HL-60 (cell line): ENCODE measurements at regions not wholly inside any gene's neighbourhood (a gene's known extent, or its start where the extent isn't known, plus 50 kb on each side); places are given as distances from the start of the nearest gene placed in this dataset.

ENCODE experiments used
- DNase-seq, 2 experiments: peaks; one replicate each; pipeline ENCODE4 v3.0.0-alpha.2; 2010 to 2020; ENCODE audit warnings: low read depth in 1 of 2, low spot score in 1 of 2
- H3K27ac ChIP-seq: fragments of 250-450 bp; sonication (Bioruptor Pico); replicated peaks from 2 replicates; pipeline ENCODE4 v1.5.1; 2020; ENCODE audit warnings: mild to moderate bottlenecking, moderate library complexity
- H3K27me3 ChIP-seq: fragments of 250-450 bp; sonication (Bioruptor Pico); 2 replicates; pipeline ENCODE4 v1.5.1; 2021; ENCODE audit warnings: mild to moderate bottlenecking, moderate library complexity; ENCODE audit not compliant: insufficient read depth, poor library complexity, severe bottlenecking
- H3K4me3 ChIP-seq: replicated peaks from 2 replicates; pipeline ENCODE4 v1.5.1; 2011; ENCODE audit warnings: mild to moderate bottlenecking, control low read depth, low read length; ENCODE audit not compliant: insufficient read depth
- GABPA ChIP-seq: IDR thresholded peaks from 2 replicates; pipeline ENCODE4 v1.6.1; 2012; ENCODE audit warnings: low read depth
- POLR2AphosphoS5 ChIP-seq: IDR thresholded peaks from 2 replicates; pipeline ENCODE4 v1.6.1; 2012; ENCODE audit warnings: low read depth
- SPI1 ChIP-seq: IDR thresholded peaks from 2 replicates; pipeline ENCODE4 v1.6.1; 2012; ENCODE audit warnings: low read depth, mild to moderate bottlenecking, borderline replicate concordance
- TF ChIP-seq, protein P1 (sequence below): IDR thresholded peaks from one replicate; pipeline ENCODE4 v1.5.1; 2011; ENCODE audit warnings: low read length, control low read depth, inconsistent platforms; ENCODE audit not compliant: insufficient read depth
- TF ChIP-seq, protein P2 (sequence below): IDR thresholded peaks from 2 replicates; pipeline ENCODE4 v1.6.1; 2012; ENCODE audit warnings: low read depth; ENCODE audit not compliant: insufficient replicate concordance

DNA sequence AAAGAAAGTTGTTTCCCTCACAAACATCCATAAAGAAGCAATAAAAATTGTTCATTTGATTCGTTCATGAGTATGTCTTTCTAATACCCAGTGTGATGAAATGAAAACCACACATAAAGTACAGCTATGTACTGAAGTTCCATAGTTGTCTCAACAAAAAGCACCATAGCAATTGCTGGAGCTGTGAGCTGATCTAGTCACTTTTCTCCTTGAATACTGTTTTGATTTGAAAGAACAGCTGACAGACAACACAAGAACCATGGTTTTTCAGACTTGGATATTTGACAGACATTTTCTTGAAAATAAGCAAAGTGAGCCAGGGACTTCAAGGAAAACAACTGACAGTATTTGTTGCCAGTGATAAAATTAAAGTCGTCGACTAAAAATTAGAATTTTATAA, 237.1 kb upstream of the PLD5 start:
- TF ChIP-seq, protein P1, sequence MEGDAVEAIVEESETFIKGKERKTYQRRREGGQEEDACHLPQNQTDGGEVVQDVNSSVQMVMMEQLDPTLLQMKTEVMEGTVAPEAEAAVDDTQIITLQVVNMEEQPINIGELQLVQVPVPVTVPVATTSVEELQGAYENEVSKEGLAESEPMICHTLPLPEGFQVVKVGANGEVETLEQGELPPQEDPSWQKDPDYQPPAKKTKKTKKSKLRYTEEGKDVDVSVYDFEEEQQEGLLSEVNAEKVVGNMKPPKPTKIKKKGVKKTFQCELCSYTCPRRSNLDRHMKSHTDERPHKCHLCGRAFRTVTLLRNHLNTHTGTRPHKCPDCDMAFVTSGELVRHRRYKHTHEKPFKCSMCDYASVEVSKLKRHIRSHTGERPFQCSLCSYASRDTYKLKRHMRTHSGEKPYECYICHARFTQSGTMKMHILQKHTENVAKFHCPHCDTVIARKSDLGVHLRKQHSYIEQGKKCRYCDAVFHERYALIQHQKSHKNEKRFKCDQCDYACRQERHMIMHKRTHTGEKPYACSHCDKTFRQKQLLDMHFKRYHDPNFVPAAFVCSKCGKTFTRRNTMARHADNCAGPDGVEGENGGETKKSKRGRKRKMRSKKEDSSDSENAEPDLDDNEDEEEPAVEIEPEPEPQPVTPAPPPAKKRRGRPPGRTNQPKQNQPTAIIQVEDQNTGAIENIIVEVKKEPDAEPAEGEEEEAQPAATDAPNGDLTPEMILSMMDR: no peak
- TF ChIP-seq GABPA: no peak

DNA sequence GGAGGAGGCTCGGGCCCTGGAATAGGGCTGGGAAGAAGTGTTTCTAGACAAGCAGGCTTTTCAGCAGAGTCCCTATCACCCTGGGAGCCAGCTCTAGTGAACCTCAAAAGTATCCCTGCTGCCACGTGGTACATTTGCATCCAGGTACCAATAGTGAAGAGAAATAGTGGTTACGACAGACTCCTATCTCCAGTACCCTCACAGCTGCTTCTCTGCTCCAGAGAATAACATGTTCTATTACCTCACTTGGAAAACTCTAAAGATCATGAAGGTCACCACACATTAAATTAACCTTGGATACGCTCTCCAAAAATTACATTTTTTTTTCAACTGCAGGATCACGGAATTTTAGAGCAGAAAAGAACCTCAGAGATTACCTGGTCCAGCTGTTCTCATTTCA, 230.4 kb upstream of the PLD5 start:
- TF ChIP-seq GABPA (no peak), SPI1 (no peak), POLR2AphosphoS5 (no peak)
- TF ChIP-seq, protein P2, sequence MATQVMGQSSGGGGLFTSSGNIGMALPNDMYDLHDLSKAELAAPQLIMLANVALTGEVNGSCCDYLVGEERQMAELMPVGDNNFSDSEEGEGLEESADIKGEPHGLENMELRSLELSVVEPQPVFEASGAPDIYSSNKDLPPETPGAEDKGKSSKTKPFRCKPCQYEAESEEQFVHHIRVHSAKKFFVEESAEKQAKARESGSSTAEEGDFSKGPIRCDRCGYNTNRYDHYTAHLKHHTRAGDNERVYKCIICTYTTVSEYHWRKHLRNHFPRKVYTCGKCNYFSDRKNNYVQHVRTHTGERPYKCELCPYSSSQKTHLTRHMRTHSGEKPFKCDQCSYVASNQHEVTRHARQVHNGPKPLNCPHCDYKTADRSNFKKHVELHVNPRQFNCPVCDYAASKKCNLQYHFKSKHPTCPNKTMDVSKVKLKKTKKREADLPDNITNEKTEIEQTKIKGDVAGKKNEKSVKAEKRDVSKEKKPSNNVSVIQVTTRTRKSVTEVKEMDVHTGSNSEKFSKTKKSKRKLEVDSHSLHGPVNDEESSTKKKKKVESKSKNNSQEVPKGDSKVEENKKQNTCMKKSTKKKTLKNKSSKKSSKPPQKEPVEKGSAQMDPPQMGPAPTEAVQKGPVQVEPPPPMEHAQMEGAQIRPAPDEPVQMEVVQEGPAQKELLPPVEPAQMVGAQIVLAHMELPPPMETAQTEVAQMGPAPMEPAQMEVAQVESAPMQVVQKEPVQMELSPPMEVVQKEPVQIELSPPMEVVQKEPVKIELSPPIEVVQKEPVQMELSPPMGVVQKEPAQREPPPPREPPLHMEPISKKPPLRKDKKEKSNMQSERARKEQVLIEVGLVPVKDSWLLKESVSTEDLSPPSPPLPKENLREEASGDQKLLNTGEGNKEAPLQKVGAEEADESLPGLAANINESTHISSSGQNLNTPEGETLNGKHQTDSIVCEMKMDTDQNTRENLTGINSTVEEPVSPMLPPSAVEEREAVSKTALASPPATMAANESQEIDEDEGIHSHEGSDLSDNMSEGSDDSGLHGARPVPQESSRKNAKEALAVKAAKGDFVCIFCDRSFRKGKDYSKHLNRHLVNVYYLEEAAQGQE: no peak
- TF ChIP-seq, protein P1: no peak
- Histone ChIP-seq H3K27ac (no peak overlapping the region), H3K4me3 (no peak overlapping the region), H3K27me3 (no peaks in the 10 kb centered on the region)
- DNase-seq: no peak

More for the DNA sequence above, 237.1 kb upstream of the PLD5 start:
- Histone ChIP-seq H3K27me3 (no peaks in the 10 kb centered on the region), H3K4me3 (no peak overlapping the region), H3K27ac (no peak overlapping the region)
- no peak for DNase-seq

DNA sequence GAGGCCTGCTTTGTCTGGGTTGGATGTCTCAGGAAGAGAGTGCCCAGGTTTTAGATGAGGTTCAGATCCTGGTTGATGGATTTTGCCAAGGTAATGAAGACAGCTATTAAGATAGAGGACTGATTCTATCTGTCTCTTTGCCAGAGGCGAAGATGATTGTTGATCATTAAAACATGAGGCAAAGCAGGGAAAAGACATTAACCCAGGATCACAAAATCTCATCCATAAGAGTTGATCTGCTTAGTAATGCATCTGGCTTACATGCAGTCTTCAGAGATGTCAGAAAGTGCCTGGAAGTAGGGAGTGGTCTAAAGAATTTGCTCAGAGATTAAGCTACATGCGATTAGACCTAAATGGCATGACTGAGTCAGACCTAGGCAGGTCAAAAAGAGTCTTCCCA, 229.6 kb upstream of the PLD5 start:
- no peak overlapping the region for H3K27ac ChIP-seq
- no peak overlapping the region for H3K4me3 ChIP-seq
- TF ChIP-seq, protein P1: no peak
- TF ChIP-seq POLR2AphosphoS5 (no peak), GABPA (no peak), SPI1 (no peak)
- TF ChIP-seq, protein P2: no peak
- H3K27me3 ChIP-seq: no peaks in the 10 kb centered on the region
- DNase-seq: no peak

DNA sequence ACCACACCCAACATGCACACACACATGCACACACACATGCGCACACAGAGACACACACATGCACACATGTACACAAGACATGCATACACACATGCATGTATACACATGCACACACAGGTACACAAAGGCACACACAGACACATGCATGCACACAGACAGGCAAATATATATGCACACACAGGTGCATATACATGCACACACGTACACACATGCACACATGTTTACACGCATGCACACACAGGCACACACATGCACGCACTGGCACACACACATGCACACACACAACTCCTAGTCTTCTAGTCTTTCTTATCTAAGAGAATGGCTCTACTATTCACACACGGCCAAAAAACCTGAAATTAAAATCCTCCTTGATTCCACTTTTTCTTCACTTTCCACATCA, 222.7 kb upstream of the PLD5 start:
- no peak overlapping the region for H3K27ac ChIP-seq
- DNase-seq: no peak
- H3K27me3 ChIP-seq: no peaks in the 10 kb centered on the region
- H3K4me3 ChIP-seq: no peak overlapping the region
- TF ChIP-seq, protein P1: no peak
- no peak for TF ChIP-seq POLR2AphosphoS5
- TF ChIP-seq SPI1: no peak
- TF ChIP-seq, protein P2: no peak
- TF ChIP-seq GABPA: no peak
